ENCODE measurements at regions not wholly inside any gene's neighbourhood (a gene's known extent, or its start where the extent isn't known, plus 50 kb on each side); places are given as distances from the start of the nearest gene placed in this dataset.

- H4K8ac ChIP-seq (ENCODE audit: extremely low read depth, insufficient read depth, low read length), result no peak overlapping the region
- no peak overlapping the region for H2BK12ac ChIP-seq (ENCODE audit: low read depth, low read length)
- WGBS, 2 experiments (ENCODE audit: extremely low coverage in 1 of 2, insufficient coverage in 1 of 2, insufficient read length in 1 of 2, insufficient replicate concordance in 2 of 2, low coverage in 1 of 2, low lambda C conversion rate in 2 of 2, missing lambda C conversion rate in 1 of 2), result 94% methylated on average over 2 of the region's 2 CpGs; no CpG with 5 or more reads in 1 of the 2 experiments
- no peak overlapping the region for H3K23ac ChIP-seq (ENCODE audit: insufficient read length)
- H3K4me2 ChIP-seq (ENCODE audit: insufficient read depth in 1 of 2, low read depth in 2 of 2, low read length in 2 of 2), result no peak overlapping the region
- H2BK5ac ChIP-seq (ENCODE audit: low read depth, low read length), result no peak overlapping the region
- no peaks in the 10 kb centered on the region for H4K20me1 ChIP-seq (replicated peaks in 1 of 2; ENCODE audit: control insufficient read depth in 1 of 2, insufficient read depth in 2 of 2, low read length in 2 of 2)
- H3K9ac ChIP-seq (replicated peaks in 1 of 4; ENCODE audit: extremely low read depth in 1 of 4, low read depth in 3 of 4, low read length in 3 of 4), result no peak overlapping the region
- no peak overlapping the region for H3K56ac ChIP-seq (replicated peaks; ENCODE audit: insufficient read length, low read depth, low read length)
- no peak overlapping the region for H3K18ac ChIP-seq (ENCODE audit: extremely low read depth, low read length)
- H3K23me2 ChIP-seq (ENCODE audit: low read depth, low read length), result no peaks in the 10 kb centered on the region
- H3K27ac ChIP-seq (ENCODE audit: low read depth, low read length), result no peak overlapping the region
- H4K91ac ChIP-seq (replicated peaks; ENCODE audit: insufficient read length, low read length), result no peak overlapping the region
- H4K5ac ChIP-seq (ENCODE audit: insufficient read length, low read depth, low read length), result no peak overlapping the region
- ChIA-PET POLR2A (ENCODE audit: partially characterized antibody) (no interaction called here), CTCF (ENCODE audit: partially characterized antibody) (no interaction called here)
- H2BK15ac ChIP-seq (ENCODE audit: low read length), result no peak overlapping the region
- H2BK20ac ChIP-seq (ENCODE audit: low read length), result no peak overlapping the region
- no peak for DNase-seq (ENCODE audit: low read depth in 1 of 2, low spot score in 2 of 2)
- H2AK5ac ChIP-seq (ENCODE audit: low read depth, low read length), result no peak overlapping the region
- no peaks in the 10 kb centered on the region for H3K79me1 ChIP-seq (ENCODE audit: low read depth, low read length)
- H3K4me1 ChIP-seq (replicated peaks in 1 of 4; ENCODE audit: control insufficient read depth in 3 of 4, insufficient read depth in 4 of 4, low read length in 3 of 4), result peaks cover 0 to 3% (median 1%) of the 10 kb centered on the region in 4 experiments; a peak in 3 of 7 replicates
- H3K27me3 ChIP-seq (replicated peaks in 1 of 4; ENCODE audit: control insufficient read depth in 3 of 4, extremely low read depth in 1 of 4, insufficient read depth in 3 of 4, low read length in 3 of 4), result no peaks in the 10 kb centered on the region
- no peaks in the 10 kb centered on the region for H3K36me3 ChIP-seq (ENCODE audit: control insufficient read depth in 2 of 4, insufficient read depth in 4 of 4, low read length in 3 of 4)
- no peak overlapping the region for H2BK120ac ChIP-seq (replicated peaks; ENCODE audit: low read depth, low read length)
- H3K9me3 ChIP-seq (ENCODE audit: insufficient read depth in 2 of 2, low read depth in 1 of 2, low read length in 1 of 2), result no peaks in the 10 kb centered on the region
- FAIRE-seq, result no peak
- no peaks in the 10 kb centered on the region for H3K79me2 ChIP-seq (ENCODE audit: control insufficient read depth in 1 of 2, insufficient read depth in 2 of 2, low read length in 2 of 2)
- H3K4me3 ChIP-seq (ENCODE audit: extremely low read depth in 1 of 4, insufficient read depth in 2 of 4, low read depth in 3 of 4, low read length in 4 of 4), result no peak overlapping the region
- no peak overlapping the region for H3K4ac ChIP-seq (replicated peaks; ENCODE audit: insufficient read length, low read depth, low read length)
- H3K14ac ChIP-seq (ENCODE audit: insufficient read length), result no peak overlapping the region
- H2AFZ ChIP-seq (ENCODE audit: low read length), result no peak overlapping the region
- no peak for TF ChIP-seq CTCF (IDR thresholded peaks at IDR 0.05; ENCODE audit: control extremely low read depth in 1 of 3, insufficient read depth in 1 of 3, low read depth in 1 of 3, low read length in 3 of 3)
- no peak for TF ChIP-seq KDM4A (IDR thresholded peaks at IDR 0.05; ENCODE audit: low read depth, low read length, severe bottlenecking)
- no peak for TF ChIP-seq NANOG (IDR thresholded peaks at IDR 0.05; ENCODE audit: insufficient read depth, low read depth, low read length, poor library complexity, severe bottlenecking)
- TF ChIP-seq USF2 (IDR thresholded peaks at IDR 0.05; ENCODE audit: low read length), result no peak
- TF ChIP-seq FOSL1 (IDR thresholded peaks at IDR 0.05; ENCODE audit: insufficient read depth, low read depth, low read length), result no peak
- no peak for TF ChIP-seq HDAC6 (IDR thresholded peaks at IDR 0.05; ENCODE audit: low read depth, low read length)
- no peak for TF ChIP-seq KDM1A (IDR thresholded peaks at IDR 0.05; ENCODE audit: borderline replicate concordance, low read length)
- no peak for TF ChIP-seq ZNF274 (IDR thresholded peaks at IDR 0.05; ENCODE audit: borderline replicate concordance, extremely low read depth, low read length)
- no peak for TF ChIP-seq CBX8 (IDR thresholded peaks at IDR 0.05; ENCODE audit: borderline replicate concordance, low read depth, low read length)
- TF ChIP-seq EGR1 (IDR thresholded peaks at IDR 0.05; ENCODE audit: borderline replicate concordance, low read depth, low read length), result no peak
- no peak for TF ChIP-seq GTF2F1 (IDR thresholded peaks at IDR 0.05; ENCODE audit: borderline replicate concordance, low read depth, low read length)
Observed at GRCh38 chrX:143304518-143304917, 212.8 kb downstream of the SPANXN3 start.

Measured in H1 (cell line).